ENCODE measurements at regions not wholly inside any gene's neighbourhood (a gene's known extent, or its start where the extent isn't known, plus 50 kb on each side); places are given as distances from the start of the nearest gene placed in this dataset.

- FAIRE-seq: no peak
- Histone ChIP-seq H3K4me1 (ENCODE audit: control insufficient read depth, insufficient read depth, low read length) (no peaks in the 10 kb centered on the region), H3K79me2 (ENCODE audit: control insufficient read depth, insufficient read depth, low read length) (no peaks in the 10 kb centered on the region), H3K36me3 (ENCODE audit: control insufficient read depth in 2 of 2, insufficient read depth in 2 of 2, low read length in 1 of 2) (no peaks in the 10 kb centered on the region), H3K27ac (ENCODE audit: control insufficient read depth, insufficient read depth) (no peak overlapping the region), H3K9ac (ENCODE audit: control insufficient read depth, insufficient read depth, low read length) (no peak overlapping the region), H3K4me3 (no peak overlapping the region), H3K4me2 (ENCODE audit: control insufficient read depth, insufficient read depth) (no peak overlapping the region), H3K27me3 (replicated peaks in 1 of 2; ENCODE audit: control insufficient read depth in 2 of 2, insufficient read depth in 2 of 2, low read length in 1 of 2) (no peaks in the 10 kb centered on the region; a peak in 1 of 4 replicates), H4K20me1 (ENCODE audit: control insufficient read depth, insufficient read depth) (no peaks in the 10 kb centered on the region), H3K9me3 (replicated peaks; ENCODE audit: control insufficient read depth, insufficient read depth, low read length) (no peaks in the 10 kb centered on the region), H2AFZ (ENCODE audit: control insufficient read depth, low read depth, low read length) (no peak overlapping the region)
- ChIA-PET CTCF (interaction anchor here (1.7 kb wide), 1 partner anchor 10 kb away, joined by 3 read pairs; no protein-coding TSS in a partner anchor), RAD21 (ENCODE audit: unreplicated experiment) (no interaction called here), SMC1A (ENCODE audit: uncharacterized antibody, unreplicated experiment) (no interaction called here), POLR2A (no interaction called here)
- TF ChIP-seq NBN (IDR thresholded peaks at IDR 0.05) (no peak), NFXL1 (IDR thresholded peaks at IDR 0.05; ENCODE audit: borderline replicate concordance) (no peak), BHLHE40 (IDR thresholded peaks at IDR 0.05; ENCODE audit: borderline replicate concordance in 1 of 2, low read depth in 2 of 2, low read length in 1 of 2) (no peak), HDAC6 (IDR thresholded peaks at IDR 0.05; ENCODE audit: unreplicated experiment) (no peak), STAT3 (IDR thresholded peaks at IDR 0.05; ENCODE audit: low read depth, low read length) (no peak), MEF2B (IDR thresholded peaks at IDR 0.05; ENCODE audit: partially characterized antibody, poor library complexity, severe bottlenecking) (no peak), ZBTB4 (CRISPR knock-in tag; IDR thresholded peaks at IDR 0.05) (no peak)
- no peak for DNase-seq (ENCODE audit: low read depth, low spot score)
- in situ Hi-C loops (cut with MboI) (no loop called here), intact Hi-C loops (cut with micrococcal nuclease; ENCODE audit: unreplicated experiment) (loop anchor here (2.0 kb wide), 1 partner anchor 20 kb away; no protein-coding TSS in a partner anchor)
- no peak for ATAC-seq
- BruUV-seq (replicated peaks): no TSS peak
- WGBS (ENCODE audit: insufficient coverage, insufficient replicate concordance, low lambda C conversion rate, missing lambda C conversion rate): 2% methylated on average over 2 of the region's 2 CpGs
Measured at GRCh38 chr1:218967254-218967653, 206.4 kb upstream of the LYPLAL1 start.

Data from GM12878 (cell line).